ENCODE measurements at regions not wholly inside any gene's neighbourhood (a gene's known extent, or its start where the extent isn't known, plus 50 kb on each side); places are given as distances from the start of the nearest gene placed in this dataset.

GRCh38 chr1:201754353-201754752 is 74.6 kb upstream of the IPO9 start:
- Histone ChIP-seq H3K4me3 (no peak overlapping the region), H3K36me3 (no peaks in the 10 kb centered on the region), H3K4me1 (no peaks in the 10 kb centered on the region), H3K27me3 (no peaks in the 10 kb centered on the region), H3K27ac (no peak overlapping the region), H3K9me3 (no peaks in the 10 kb centered on the region)
- DNase-seq (no peak), ATAC-seq (no peak)
- WGBS (ENCODE audit: insufficient coverage, low coverage, low lambda C conversion rate, missing lambda C conversion rate) = 85% methylated on average over 4 of the region's 4 CpGs
- intact Hi-C loops (cut with DNase I) = no loop called here
- TF ChIP-seq POLR2A (IDR thresholded peaks at IDR 0.05) (no peak), CTCF (IDR thresholded peaks at IDR 0.05) (no peak)

GRCh38 chr1:201755200-201755599 is 73.8 kb upstream of the IPO9 start:
- Histone ChIP-seq H3K27me3 (no peaks in the 10 kb centered on the region), H3K4me3 (no peak overlapping the region), H3K9me3 (no peaks in the 10 kb centered on the region), H3K36me3 (no peaks in the 10 kb centered on the region), H3K4me1 (no peaks in the 10 kb centered on the region), H3K27ac (no peak overlapping the region)
- no peak for TF ChIP-seq CTCF (IDR thresholded peaks at IDR 0.05)
- TF ChIP-seq POLR2A (IDR thresholded peaks at IDR 0.05) = no peak
- ATAC-seq = no peak
- DNase-seq = no peak
- intact Hi-C loops (cut with DNase I) = no loop called here

GRCh38 chr1:201756406-201756805 is 72.6 kb upstream of the IPO9 start:
- Histone ChIP-seq H3K4me3 (no peak overlapping the region), H3K9me3 (no peaks in the 10 kb centered on the region), H3K36me3 (no peaks in the 10 kb centered on the region), H3K4me1 (no peaks in the 10 kb centered on the region), H3K27ac (no peak overlapping the region), H3K27me3 (no peaks in the 10 kb centered on the region)
- ATAC-seq = no peak
- no peak for DNase-seq
- no peak for TF ChIP-seq POLR2A (IDR thresholded peaks at IDR 0.05)
- no peak for TF ChIP-seq CTCF (IDR thresholded peaks at IDR 0.05)
- intact Hi-C loops (cut with DNase I) = no loop called here

- ATAC-seq = no peak
- H3K27me3 ChIP-seq = no peaks in the 10 kb centered on the region
- no peaks in the 10 kb centered on the region for H3K4me1 ChIP-seq
- 78% methylated on average over 4 of the region's 4 CpGs for WGBS (ENCODE audit: insufficient coverage, low coverage, low lambda C conversion rate, missing lambda C conversion rate)
- no peak for DNase-seq
- intact Hi-C loops (cut with DNase I) = no loop called here
- no peak for TF ChIP-seq POLR2A (IDR thresholded peaks at IDR 0.05)
- TF ChIP-seq CTCF (IDR thresholded peaks at IDR 0.05) = no peak
- no peak overlapping the region for H3K27ac ChIP-seq
- H3K4me3 ChIP-seq = no peak overlapping the region
- H3K9me3 ChIP-seq = no peaks in the 10 kb centered on the region
- H3K36me3 ChIP-seq = no peaks in the 10 kb centered on the region
Measured at GRCh38 chr1:201758499-201759050, 70.4 kb upstream of the IPO9 start.

GRCh38 chr1:201759194-201759815 is 69.7 kb upstream of the IPO9 start:
- Histone ChIP-seq H3K9me3 (no peaks in the 10 kb centered on the region), H3K4me1 (no peaks in the 10 kb centered on the region), H3K36me3 (no peaks in the 10 kb centered on the region), H3K4me3 (no peak overlapping the region), H3K27me3 (no peaks in the 10 kb centered on the region), H3K27ac (no peak overlapping the region)
- no peak for ATAC-seq
- intact Hi-C loops (cut with DNase I) = no loop called here
- 59% methylated on average over 3 of the region's 3 CpGs for WGBS (ENCODE audit: insufficient coverage, low coverage, low lambda C conversion rate, missing lambda C conversion rate)
- TF ChIP-seq POLR2A (IDR thresholded peaks at IDR 0.05) = no peak
- TF ChIP-seq CTCF (IDR thresholded peaks at IDR 0.05) = no peak
- no peak for DNase-seq

Data from right lobe of liver (tissue), 6 donors.